ENCODE measurements at regions not wholly inside any gene's neighbourhood (a gene's known extent, or its start where the extent isn't known, plus 50 kb on each side); places are given as distances from the start of the nearest gene placed in this dataset.

DNA sequence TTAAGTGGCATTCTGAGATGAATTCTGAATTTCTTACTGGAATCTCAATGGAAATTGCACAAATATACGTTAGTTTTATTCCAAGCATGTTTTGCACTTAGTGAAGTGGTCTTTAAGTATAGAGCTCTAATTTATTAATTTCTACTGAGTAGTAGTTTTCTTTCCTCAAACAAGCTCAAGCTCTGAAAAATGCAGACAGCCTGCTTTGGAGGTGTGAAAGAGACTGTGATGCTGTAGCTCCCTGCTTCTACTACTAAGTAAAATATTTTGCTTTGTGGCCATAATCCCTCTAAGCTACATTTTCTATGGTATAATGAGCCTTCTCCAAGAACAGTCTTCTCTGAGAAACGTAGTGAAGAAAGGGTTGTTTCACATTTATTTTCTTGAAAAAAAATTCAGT is 243.5 kb upstream of the HS3ST5 start:
- Histone ChIP-seq H3K4me2 (no peak overlapping the region), H3K9me3 (no peaks in the 10 kb centered on the region), H3K4me3 (no peak overlapping the region), H3K27ac (no peak overlapping the region), H3K4me1 (no peaks in the 10 kb centered on the region)
- WGBS (ENCODE audit: missing lambda C conversion rate): 2% methylated on average over 2 of the region's 2 CpGs
- CTCF ChIA-PET: no interaction called here
- ATAC-seq (no peak), DNase-seq (ENCODE audit: low read depth in 1 of 2, low spot score in 1 of 2) (no peak), FAIRE-seq (no peak)
- TF ChIP-seq CEBPB (IDR thresholded peaks at IDR 0.05): no peak
- no peak for TF ChIP-seq RCOR1 (IDR thresholded peaks at IDR 0.05; ENCODE audit: low read depth, low read length)
- no peak for TF ChIP-seq HDAC2 (IDR thresholded peaks at IDR 0.05)
- no peak for TF ChIP-seq NPAS2 (CRISPR knock-in tag; IDR thresholded peaks at IDR 0.05; ENCODE audit: borderline replicate concordance)
- no peak for TF ChIP-seq ESRRA (IDR thresholded peaks at IDR 0.05; ENCODE audit: borderline replicate concordance, low read length)
- TF ChIP-seq FOXS1 (CRISPR knock-in tag; IDR thresholded peaks at IDR 0.05): no peak
- TF ChIP-seq NFE2L2 (conservative IDR thresholded peaks at IDR 0.05; ENCODE audit: low read length): no peak
- TF ChIP-seq CHD2 (IDR thresholded peaks at IDR 0.05; ENCODE audit: low read length, partially characterized antibody): no peak
- TF ChIP-seq HOXB5 (CRISPR knock-in tag; IDR thresholded peaks at IDR 0.05): no peak
- no peak for TF ChIP-seq TP53 (CRISPR knock-in tag; IDR thresholded peaks at IDR 0.05)
- TF ChIP-seq POLR2AphosphoS2 (conservative IDR thresholded peaks at IDR 0.05; ENCODE audit: low read length): no peak
- TF ChIP-seq POLR2A (IDR thresholded peaks at IDR 0.05; ENCODE audit: low read length): no peak
- no peak for TF ChIP-seq CHD4 (IDR thresholded peaks at IDR 0.05; ENCODE audit: borderline replicate concordance)
- POLR2A ChIA-PET: no interaction called here

DNA sequence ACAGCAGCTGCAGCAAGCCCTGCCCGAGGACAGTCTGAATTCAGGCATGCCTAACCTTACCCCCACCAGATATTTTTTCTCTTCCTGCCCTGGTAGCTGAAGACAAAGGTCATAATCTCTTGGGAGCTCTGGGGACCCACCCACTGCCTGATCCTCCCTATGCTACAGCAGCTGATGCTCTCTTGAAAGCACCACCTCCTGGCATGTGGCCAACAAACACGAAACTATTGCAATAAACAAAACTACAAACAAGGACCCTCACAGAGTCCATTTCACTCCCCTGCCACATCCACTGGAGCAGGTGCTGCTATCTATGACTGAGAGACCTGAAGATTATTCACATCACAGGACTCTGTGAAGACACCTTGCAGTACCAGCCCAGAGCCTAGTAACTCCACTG is 238.5 kb upstream of the HS3ST5 start:
- H3K4me1 ChIP-seq: no peaks in the 10 kb centered on the region
- no peaks in the 10 kb centered on the region for H3K9me3 ChIP-seq
- no peak overlapping the region for H3K27ac ChIP-seq
- POLR2A ChIA-PET: no interaction called here
- ATAC-seq: no peak
- DNase-seq (ENCODE audit: low read depth in 1 of 2, low spot score in 1 of 2): no peak
- FAIRE-seq: no peak
- H3K4me2 ChIP-seq: no peak overlapping the region
- no peak for TF ChIP-seq ZSCAN20 (CRISPR knock-in tag; IDR thresholded peaks at IDR 0.05)
- no peak for TF ChIP-seq RFX5 (IDR thresholded peaks at IDR 0.05)
- no peak for TF ChIP-seq KDM1A (IDR thresholded peaks at IDR 0.05; ENCODE audit: low read depth)
- TF ChIP-seq MAZ (IDR thresholded peaks at IDR 0.05; ENCODE audit: borderline replicate concordance, low read depth, low read length): no peak
- TF ChIP-seq JUN (IDR thresholded peaks at IDR 0.05): no peak
- no peak for TF ChIP-seq FOSB (CRISPR knock-in tag; IDR thresholded peaks at IDR 0.05)
- no peak for TF ChIP-seq RARB (CRISPR knock-in tag; IDR thresholded peaks at IDR 0.05)
- TF ChIP-seq FOXS1 (CRISPR knock-in tag; IDR thresholded peaks at IDR 0.05): no peak
- TF ChIP-seq, protein P1, sequence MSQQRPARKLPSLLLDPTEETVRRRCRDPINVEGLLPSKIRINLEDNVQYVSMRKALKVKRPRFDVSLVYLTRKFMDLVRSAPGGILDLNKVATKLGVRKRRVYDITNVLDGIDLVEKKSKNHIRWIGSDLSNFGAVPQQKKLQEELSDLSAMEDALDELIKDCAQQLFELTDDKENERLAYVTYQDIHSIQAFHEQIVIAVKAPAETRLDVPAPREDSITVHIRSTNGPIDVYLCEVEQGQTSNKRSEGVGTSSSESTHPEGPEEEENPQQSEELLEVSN (IDR thresholded peaks at IDR 0.05; ENCODE audit: borderline replicate concordance, low read depth): no peak
- CTCF ChIA-PET: no interaction called here
- WGBS (ENCODE audit: missing lambda C conversion rate): 0% methylated on average over 2 of the region's 2 CpGs
- H3K4me3 ChIP-seq: no peak overlapping the region

DNA sequence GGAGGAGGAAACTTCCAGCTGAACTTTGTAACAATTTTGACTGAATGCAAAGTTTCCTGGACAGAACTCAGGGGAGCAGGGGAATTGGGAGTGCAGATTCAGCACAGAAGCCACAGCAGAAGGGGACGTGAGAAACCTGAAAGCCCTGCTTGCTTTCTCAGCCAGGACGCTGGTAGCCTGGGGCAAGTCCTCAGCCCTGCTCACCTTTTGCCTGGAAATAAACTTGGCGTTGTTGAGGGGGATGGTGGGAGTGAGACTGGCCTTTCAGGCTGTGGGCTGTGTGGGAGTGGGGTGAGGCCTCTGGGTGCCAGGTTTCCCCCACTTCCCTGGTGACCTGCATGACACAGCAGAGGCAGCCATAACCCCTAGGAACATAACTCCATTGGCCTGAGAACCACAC is 238.1 kb upstream of the HS3ST5 start:
- TF ChIP-seq CBX2 (IDR thresholded peaks at IDR 0.05; ENCODE audit: borderline replicate concordance, low read depth) (no peak), NR3C1 (IDR thresholded peaks at IDR 0.05) (no peak), MAFK (IDR thresholded peaks at IDR 0.05; ENCODE audit: partially characterized antibody) (no peak), FOXS1 (CRISPR knock-in tag; IDR thresholded peaks at IDR 0.05) (no peak)
- TF ChIP-seq, protein P2, sequence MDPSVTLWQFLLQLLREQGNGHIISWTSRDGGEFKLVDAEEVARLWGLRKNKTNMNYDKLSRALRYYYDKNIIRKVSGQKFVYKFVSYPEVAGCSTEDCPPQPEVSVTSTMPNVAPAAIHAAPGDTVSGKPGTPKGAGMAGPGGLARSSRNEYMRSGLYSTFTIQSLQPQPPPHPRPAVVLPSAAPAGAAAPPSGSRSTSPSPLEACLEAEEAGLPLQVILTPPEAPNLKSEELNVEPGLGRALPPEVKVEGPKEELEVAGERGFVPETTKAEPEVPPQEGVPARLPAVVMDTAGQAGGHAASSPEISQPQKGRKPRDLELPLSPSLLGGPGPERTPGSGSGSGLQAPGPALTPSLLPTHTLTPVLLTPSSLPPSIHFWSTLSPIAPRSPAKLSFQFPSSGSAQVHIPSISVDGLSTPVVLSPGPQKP (IDR thresholded peaks at IDR 0.05; ENCODE audit: low read depth, low read length): no peak
- TF ChIP-seq, protein P3, sequence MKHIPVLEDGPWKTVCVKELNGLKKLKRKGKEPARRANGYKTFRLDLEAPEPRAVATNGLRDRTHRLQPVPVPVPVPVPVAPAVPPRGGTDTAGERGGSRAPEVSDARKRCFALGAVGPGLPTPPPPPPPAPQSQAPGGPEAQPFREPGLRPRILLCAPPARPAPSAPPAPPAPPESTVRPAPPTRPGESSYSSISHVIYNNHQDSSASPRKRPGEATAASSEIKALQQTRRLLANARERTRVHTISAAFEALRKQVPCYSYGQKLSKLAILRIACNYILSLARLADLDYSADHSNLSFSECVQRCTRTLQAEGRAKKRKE (CRISPR knock-in tag; IDR thresholded peaks at IDR 0.05; ENCODE audit: low read depth): no peak
- TF ChIP-seq, protein P4, sequence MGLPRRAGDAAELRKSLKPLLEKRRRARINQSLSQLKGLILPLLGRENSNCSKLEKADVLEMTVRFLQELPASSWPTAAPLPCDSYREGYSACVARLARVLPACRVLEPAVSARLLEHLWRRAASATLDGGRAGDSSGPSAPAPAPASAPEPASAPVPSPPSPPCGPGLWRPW (IDR thresholded peaks at IDR 0.05): no peak
- no peak for DNase-seq (ENCODE audit: low read depth in 1 of 2, low spot score in 1 of 2)
- ATAC-seq: no peak
- H3K27ac ChIP-seq: no peak overlapping the region
- FAIRE-seq: no peak
- no peak overlapping the region for H3K4me3 ChIP-seq
- H3K4me1 ChIP-seq: no peaks in the 10 kb centered on the region
- whole genome bisulfite sequencing (ENCODE audit: missing lambda C conversion rate): 0% methylated on average over 2 of the region's 3 CpGs
- POLR2A ChIA-PET: no interaction called here
- H3K9me3 ChIP-seq: no peaks in the 10 kb centered on the region
- no peak overlapping the region for H3K4me2 ChIP-seq
- CTCF ChIA-PET: no interaction called here
